NCI-H69 (cell line): ENCODE measurements at regions not wholly inside any gene's neighbourhood (a gene's known extent, or its start where the extent isn't known, plus 50 kb on each side); places are given as distances from the start of the nearest gene placed in this dataset.
"Not testable (repeated sequence)": the region's sequence is repeated elsewhere in the genome, so short reads cannot be mapped to it uniquely, and the experiment has no call there.

Experiments
- DNase-seq: peaks from one replicate; lab custom pipeline; 2025; lab: John Stamatoyannopoulos, UW

GRCh38 chr18:35827275-35827902 lies 145.1 kb upstream of the RMP24 start:
- DNase-seq = peak; percentile 62

- DNase-seq = no peak
Observed at GRCh38 chr18:35827903-35828275, 144.6 kb upstream of the RMP24 start.

- DNase-seq = no peak
Observed at GRCh38 chr18:35828591-35828990, 143.9 kb upstream of the RMP24 start.

GRCh38 chr18:35835366-35835765 lies 137.1 kb upstream of the RMP24 start:
- no peak for DNase-seq

- no peak for DNase-seq
Observed at GRCh38 chr18:35835833-35836232, 136.6 kb upstream of the RMP24 start.

- no peak for DNase-seq
Observed at GRCh38 chr18:35836932-35837331, 135.5 kb upstream of the RMP24 start.

- no peak for DNase-seq
Observed at GRCh38 chr18:35837922-35838496, 134.5 kb upstream of the RMP24 start.

GRCh38 chr18:35841283-35841682 lies 131.2 kb upstream of the RMP24 start:
- no peak for DNase-seq

- DNase-seq = no peak
Observed at GRCh38 chr18:35842536-35842935, 129.9 kb upstream of the RMP24 start.

- not testable (repeated sequence) for DNase-seq
Observed at GRCh38 chr18:35848321-35848720, 124.2 kb upstream of the RMP24 start.

GRCh38 chr18:35849241-35849640 lies 123.2 kb upstream of the RMP24 start:
- DNase-seq = peak; percentile 43

GRCh38 chr18:35851286-35851970 lies 121.1 kb upstream of the RMP24 start:
- peak; percentile 61 for DNase-seq

GRCh38 chr18:35852786-35853185 lies 119.7 kb upstream of the RMP24 start:
- no peak for DNase-seq

GRCh38 chr18:35854095-35854494 lies 118.4 kb upstream of the RMP24 start:
- no peak for DNase-seq

GRCh38 chr18:35856178-35856577 lies 116.3 kb upstream of the RMP24 start:
- no peak for DNase-seq

- DNase-seq = not testable (repeated sequence)
Observed at GRCh38 chr18:35856721-35857120, 115.8 kb upstream of the RMP24 start.

GRCh38 chr18:35857581-35857980 lies 114.9 kb upstream of the RMP24 start:
- not testable (repeated sequence) for DNase-seq

- no peak for DNase-seq
Observed at GRCh38 chr18:35861367-35862118, 110.9 kb upstream of the RMP24 start.

GRCh38 chr18:35862119-35862640 lies 110.3 kb upstream of the RMP24 start:
- no peak for DNase-seq

- DNase-seq = peak; percentile 97
Observed at GRCh38 chr18:35864916-35865315, 107.6 kb upstream of the RMP24 start.

- no peak for DNase-seq
Observed at GRCh38 chr18:35868915-35869314, 103.6 kb upstream of the RMP24 start.

GRCh38 chr18:35871337-35871736 lies 101.1 kb upstream of the RMP24 start:
- no peak for DNase-seq

- DNase-seq = no peak
Observed at GRCh38 chr18:35875566-35875965, 96.9 kb upstream of the RMP24 start.
